ENCODE measurements at regions not wholly inside any gene's neighbourhood (a gene's known extent, or its start where the extent isn't known, plus 50 kb on each side); places are given as distances from the start of the nearest gene placed in this dataset.

DNA sequence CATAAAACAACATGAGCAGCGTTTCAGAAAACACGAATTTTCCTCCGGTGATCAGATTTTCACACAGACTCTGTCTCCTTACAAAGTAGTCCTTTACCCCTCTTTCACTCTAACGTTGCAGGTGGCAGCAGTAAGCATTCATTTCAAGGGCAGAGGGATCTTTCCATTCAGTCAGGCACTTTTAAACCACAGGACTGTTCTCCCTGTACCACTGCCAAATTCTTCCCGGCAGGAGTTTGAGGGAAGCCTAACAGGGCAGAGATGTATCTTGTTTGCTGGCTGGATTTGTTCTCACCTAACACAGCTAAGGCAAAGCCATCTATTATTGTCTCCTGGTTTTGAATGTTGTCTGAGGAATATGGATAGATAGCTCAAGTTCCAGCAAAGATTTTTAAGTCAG lies 1187.3 kb upstream of the SEL1L start:
- TF ChIP-seq, protein P1, sequence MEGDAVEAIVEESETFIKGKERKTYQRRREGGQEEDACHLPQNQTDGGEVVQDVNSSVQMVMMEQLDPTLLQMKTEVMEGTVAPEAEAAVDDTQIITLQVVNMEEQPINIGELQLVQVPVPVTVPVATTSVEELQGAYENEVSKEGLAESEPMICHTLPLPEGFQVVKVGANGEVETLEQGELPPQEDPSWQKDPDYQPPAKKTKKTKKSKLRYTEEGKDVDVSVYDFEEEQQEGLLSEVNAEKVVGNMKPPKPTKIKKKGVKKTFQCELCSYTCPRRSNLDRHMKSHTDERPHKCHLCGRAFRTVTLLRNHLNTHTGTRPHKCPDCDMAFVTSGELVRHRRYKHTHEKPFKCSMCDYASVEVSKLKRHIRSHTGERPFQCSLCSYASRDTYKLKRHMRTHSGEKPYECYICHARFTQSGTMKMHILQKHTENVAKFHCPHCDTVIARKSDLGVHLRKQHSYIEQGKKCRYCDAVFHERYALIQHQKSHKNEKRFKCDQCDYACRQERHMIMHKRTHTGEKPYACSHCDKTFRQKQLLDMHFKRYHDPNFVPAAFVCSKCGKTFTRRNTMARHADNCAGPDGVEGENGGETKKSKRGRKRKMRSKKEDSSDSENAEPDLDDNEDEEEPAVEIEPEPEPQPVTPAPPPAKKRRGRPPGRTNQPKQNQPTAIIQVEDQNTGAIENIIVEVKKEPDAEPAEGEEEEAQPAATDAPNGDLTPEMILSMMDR (IDR thresholded peaks at IDR 0.05; ENCODE audit: extremely low read depth in 1 of 2, insufficient read depth in 1 of 2, low read depth in 1 of 2, low read length in 2 of 2): no peak
- no peak for TF ChIP-seq POLR2AphosphoS5 (IDR thresholded peaks at IDR 0.05; ENCODE audit: insufficient read depth, low read depth, low read length)
- TF ChIP-seq, protein P2, sequence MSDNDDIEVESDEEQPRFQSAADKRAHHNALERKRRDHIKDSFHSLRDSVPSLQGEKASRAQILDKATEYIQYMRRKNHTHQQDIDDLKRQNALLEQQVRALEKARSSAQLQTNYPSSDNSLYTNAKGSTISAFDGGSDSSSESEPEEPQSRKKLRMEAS (IDR thresholded peaks at IDR 0.05; ENCODE audit: insufficient read depth, insufficient read length): no peak
- TF ChIP-seq POLR2A (IDR thresholded peaks at IDR 0.05; ENCODE audit: low read depth, low read length): no peak
